ENCODE measurements at regions not wholly inside any gene's neighbourhood (a gene's known extent, or its start where the extent isn't known, plus 50 kb on each side); places are given as distances from the start of the nearest gene placed in this dataset.

DNA sequence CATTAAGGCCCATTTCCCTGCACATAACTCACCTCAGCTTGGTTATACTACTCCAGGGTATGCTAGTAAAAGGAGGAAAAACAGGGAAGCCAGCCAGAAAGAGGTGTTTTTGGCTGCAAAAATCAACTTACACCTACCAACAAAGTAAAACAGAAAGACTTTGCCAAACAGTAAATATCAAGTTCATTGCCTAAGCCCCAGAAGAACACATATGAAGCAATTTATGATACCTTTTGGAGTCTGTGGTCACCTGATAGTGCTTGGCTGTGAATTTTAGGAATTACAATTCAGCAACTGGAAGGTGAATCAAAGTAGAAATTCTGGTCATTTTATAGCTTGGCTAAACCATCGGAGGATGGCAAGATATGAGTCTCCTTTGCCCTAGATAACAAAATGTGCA lies 463.7 kb upstream of the CLINT1 start:
- no peak overlapping the region for H3K27ac Mint-ChIP-seq
- H3K9me3 Mint-ChIP-seq, result no peaks in the 10 kb centered on the region
- Histone ChIP-seq H3K4me3 (ENCODE audit: low read length) (no peak overlapping the region), H3K27ac (ENCODE audit: low read depth, low read length) (no peak overlapping the region), H3K9me3 (ENCODE audit: control insufficient read depth, low read length) (no peaks in the 10 kb centered on the region), H3K4me1 (ENCODE audit: control insufficient read depth, insufficient read depth, low read length) (no peaks in the 10 kb centered on the region), H3K9ac (ENCODE audit: extremely low read depth, low read length, poor library complexity, severe bottlenecking) (no peak overlapping the region), H3K27me3 (ENCODE audit: control insufficient read depth, insufficient read depth, low read length, poor library complexity, severe bottlenecking) (no peaks in the 10 kb centered on the region), H3K36me3 (ENCODE audit: control insufficient read depth, insufficient read depth, low read length) (no peaks in the 10 kb centered on the region)
- H3K27me3 Mint-ChIP-seq (ENCODE audit: insufficient read depth), result no peaks in the 10 kb centered on the region
- TF ChIP-seq, protein P1, sequence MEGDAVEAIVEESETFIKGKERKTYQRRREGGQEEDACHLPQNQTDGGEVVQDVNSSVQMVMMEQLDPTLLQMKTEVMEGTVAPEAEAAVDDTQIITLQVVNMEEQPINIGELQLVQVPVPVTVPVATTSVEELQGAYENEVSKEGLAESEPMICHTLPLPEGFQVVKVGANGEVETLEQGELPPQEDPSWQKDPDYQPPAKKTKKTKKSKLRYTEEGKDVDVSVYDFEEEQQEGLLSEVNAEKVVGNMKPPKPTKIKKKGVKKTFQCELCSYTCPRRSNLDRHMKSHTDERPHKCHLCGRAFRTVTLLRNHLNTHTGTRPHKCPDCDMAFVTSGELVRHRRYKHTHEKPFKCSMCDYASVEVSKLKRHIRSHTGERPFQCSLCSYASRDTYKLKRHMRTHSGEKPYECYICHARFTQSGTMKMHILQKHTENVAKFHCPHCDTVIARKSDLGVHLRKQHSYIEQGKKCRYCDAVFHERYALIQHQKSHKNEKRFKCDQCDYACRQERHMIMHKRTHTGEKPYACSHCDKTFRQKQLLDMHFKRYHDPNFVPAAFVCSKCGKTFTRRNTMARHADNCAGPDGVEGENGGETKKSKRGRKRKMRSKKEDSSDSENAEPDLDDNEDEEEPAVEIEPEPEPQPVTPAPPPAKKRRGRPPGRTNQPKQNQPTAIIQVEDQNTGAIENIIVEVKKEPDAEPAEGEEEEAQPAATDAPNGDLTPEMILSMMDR (conservative IDR thresholded peaks at IDR 0.05), result no peak
- H3K4me1 Mint-ChIP-seq, result peaks cover 17% of the 10 kb centered on the region
- DNase-seq, result no peak
- WGBS, 2 experiments (ENCODE audit: insufficient coverage in 1 of 2, insufficient read length in 1 of 2), result 86 to 100% methylated on average over 1 of the region's 1 CpG
- H3K4me3 Mint-ChIP-seq, result no peak overlapping the region
- no peaks in the 10 kb centered on the region for H3K36me3 Mint-ChIP-seq (ENCODE audit: low read depth)

DNA sequence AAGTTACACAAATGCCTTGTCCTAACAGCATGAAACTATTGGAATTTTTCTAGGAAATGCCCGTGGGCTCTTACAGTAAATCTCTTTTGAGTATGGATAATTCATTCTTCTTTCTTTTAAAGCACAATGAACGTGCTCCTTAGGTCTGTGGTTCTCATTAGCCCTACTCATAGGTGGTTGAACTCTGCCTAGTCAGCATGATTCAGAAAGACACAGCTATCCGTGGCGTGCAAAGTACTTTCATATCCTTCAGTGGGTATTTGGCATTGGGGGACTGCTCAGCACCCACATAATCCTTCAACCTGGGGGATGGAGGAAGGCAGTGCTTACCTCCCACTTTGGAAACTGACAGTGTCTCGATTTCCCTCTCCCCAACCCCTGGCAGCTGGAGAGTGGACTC lies 462.0 kb upstream of the CLINT1 start:
- no peaks in the 10 kb centered on the region for H3K4me1 ChIP-seq (ENCODE audit: control insufficient read depth, insufficient read depth, low read length)
- no peaks in the 10 kb centered on the region for H3K36me3 ChIP-seq (ENCODE audit: control insufficient read depth, insufficient read depth, low read length)
- Mint-ChIP-seq H3K27me3 (ENCODE audit: insufficient read depth) (no peaks in the 10 kb centered on the region), H3K4me3 (no peak overlapping the region), H3K4me1 (peaks cover 10% of the 10 kb centered on the region), H3K27ac (no peak overlapping the region), H3K36me3 (ENCODE audit: low read depth) (no peaks in the 10 kb centered on the region), H3K9me3 (no peaks in the 10 kb centered on the region)
- H3K27me3 ChIP-seq (ENCODE audit: control insufficient read depth, insufficient read depth, low read length, poor library complexity, severe bottlenecking), result no peaks in the 10 kb centered on the region
- H3K9me3 ChIP-seq (ENCODE audit: control insufficient read depth, low read length), result no peaks in the 10 kb centered on the region
- H3K4me3 ChIP-seq (ENCODE audit: low read length), result no peak overlapping the region
- TF ChIP-seq, protein P1 (conservative IDR thresholded peaks at IDR 0.05), result no peak
- no peak overlapping the region for H3K9ac ChIP-seq (ENCODE audit: extremely low read depth, low read length, poor library complexity, severe bottlenecking)
- no peak overlapping the region for H3K27ac ChIP-seq (ENCODE audit: low read depth, low read length)
- no peak for DNase-seq
- 87 to 93% methylated on average over 2 to 5 of the region's 5 CpGs for WGBS, 2 experiments (ENCODE audit: insufficient coverage in 1 of 2, insufficient read length in 1 of 2)

DNA sequence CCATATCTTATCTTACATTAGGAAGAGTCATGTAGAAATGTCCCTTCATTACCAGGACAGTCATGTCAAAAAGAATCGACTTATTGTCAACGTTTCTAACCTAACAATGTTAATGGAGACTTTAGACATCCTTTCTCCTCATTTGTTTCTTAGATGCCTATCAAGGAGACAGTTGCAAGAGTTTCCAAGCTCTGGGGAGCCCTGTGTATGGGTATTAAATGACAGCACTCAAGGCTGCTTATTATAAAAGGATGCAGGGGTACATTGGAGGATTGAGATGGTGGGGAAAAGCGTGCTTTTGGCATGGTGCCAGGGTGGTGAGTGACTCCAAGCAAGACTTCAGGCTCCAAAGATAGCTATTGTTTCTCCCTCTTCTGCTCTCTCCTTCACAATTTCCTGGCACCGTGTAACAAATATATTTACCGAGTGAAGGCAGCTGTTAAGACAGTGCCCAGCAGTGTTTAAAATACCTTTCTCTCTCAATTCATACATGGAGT lies 461.3 kb upstream of the CLINT1 start:
- Mint-ChIP-seq H3K9me3 (no peaks in the 10 kb centered on the region), H3K27me3 (ENCODE audit: insufficient read depth) (no peaks in the 10 kb centered on the region), H3K4me1 (peaks cover 7% of the 10 kb centered on the region), H3K4me3 (no peak overlapping the region), H3K36me3 (ENCODE audit: low read depth) (no peaks in the 10 kb centered on the region), H3K27ac (no peak overlapping the region)
- Histone ChIP-seq H3K27me3 (ENCODE audit: control insufficient read depth, insufficient read depth, low read length, poor library complexity, severe bottlenecking) (no peaks in the 10 kb centered on the region), H3K27ac (ENCODE audit: low read depth, low read length) (no peak overlapping the region), H3K4me1 (ENCODE audit: control insufficient read depth, insufficient read depth, low read length) (no peaks in the 10 kb centered on the region), H3K4me3 (ENCODE audit: low read length) (no peak overlapping the region), H3K36me3 (ENCODE audit: control insufficient read depth, insufficient read depth, low read length) (no peaks in the 10 kb centered on the region), H3K9me3 (ENCODE audit: control insufficient read depth, low read length) (peaks cover 3% of the 10 kb centered on the region), H3K9ac (ENCODE audit: extremely low read depth, low read length, poor library complexity, severe bottlenecking) (no peak overlapping the region)
- TF ChIP-seq, protein P1 (conservative IDR thresholded peaks at IDR 0.05), result no peak
- no peak for DNase-seq
- 94% methylated on average over 5 of the region's 5 CpGs; no CpG with 5 or more reads in 1 of the 2 experiments for WGBS, 2 experiments (ENCODE audit: insufficient coverage in 1 of 2, insufficient read length in 1 of 2)

All from endodermal cell (in vitro differentiated cells).